ENCODE measurements at regions not wholly inside any gene's neighbourhood (a gene's known extent, or its start where the extent isn't known, plus 50 kb on each side); places are given as distances from the start of the nearest gene placed in this dataset.

GRCh38 chr3:23743141-23743784, 62.5 kb upstream of the UBE2E1 start:
- TF ChIP-seq, protein P1, sequence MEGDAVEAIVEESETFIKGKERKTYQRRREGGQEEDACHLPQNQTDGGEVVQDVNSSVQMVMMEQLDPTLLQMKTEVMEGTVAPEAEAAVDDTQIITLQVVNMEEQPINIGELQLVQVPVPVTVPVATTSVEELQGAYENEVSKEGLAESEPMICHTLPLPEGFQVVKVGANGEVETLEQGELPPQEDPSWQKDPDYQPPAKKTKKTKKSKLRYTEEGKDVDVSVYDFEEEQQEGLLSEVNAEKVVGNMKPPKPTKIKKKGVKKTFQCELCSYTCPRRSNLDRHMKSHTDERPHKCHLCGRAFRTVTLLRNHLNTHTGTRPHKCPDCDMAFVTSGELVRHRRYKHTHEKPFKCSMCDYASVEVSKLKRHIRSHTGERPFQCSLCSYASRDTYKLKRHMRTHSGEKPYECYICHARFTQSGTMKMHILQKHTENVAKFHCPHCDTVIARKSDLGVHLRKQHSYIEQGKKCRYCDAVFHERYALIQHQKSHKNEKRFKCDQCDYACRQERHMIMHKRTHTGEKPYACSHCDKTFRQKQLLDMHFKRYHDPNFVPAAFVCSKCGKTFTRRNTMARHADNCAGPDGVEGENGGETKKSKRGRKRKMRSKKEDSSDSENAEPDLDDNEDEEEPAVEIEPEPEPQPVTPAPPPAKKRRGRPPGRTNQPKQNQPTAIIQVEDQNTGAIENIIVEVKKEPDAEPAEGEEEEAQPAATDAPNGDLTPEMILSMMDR (IDR thresholded peaks at IDR 0.05; ENCODE audit: insufficient read depth, low read length), result no peak
- no peak for TF ChIP-seq POLR2AphosphoS5 (IDR thresholded peaks at IDR 0.05; ENCODE audit: low read depth)
- TF ChIP-seq, protein P2, sequence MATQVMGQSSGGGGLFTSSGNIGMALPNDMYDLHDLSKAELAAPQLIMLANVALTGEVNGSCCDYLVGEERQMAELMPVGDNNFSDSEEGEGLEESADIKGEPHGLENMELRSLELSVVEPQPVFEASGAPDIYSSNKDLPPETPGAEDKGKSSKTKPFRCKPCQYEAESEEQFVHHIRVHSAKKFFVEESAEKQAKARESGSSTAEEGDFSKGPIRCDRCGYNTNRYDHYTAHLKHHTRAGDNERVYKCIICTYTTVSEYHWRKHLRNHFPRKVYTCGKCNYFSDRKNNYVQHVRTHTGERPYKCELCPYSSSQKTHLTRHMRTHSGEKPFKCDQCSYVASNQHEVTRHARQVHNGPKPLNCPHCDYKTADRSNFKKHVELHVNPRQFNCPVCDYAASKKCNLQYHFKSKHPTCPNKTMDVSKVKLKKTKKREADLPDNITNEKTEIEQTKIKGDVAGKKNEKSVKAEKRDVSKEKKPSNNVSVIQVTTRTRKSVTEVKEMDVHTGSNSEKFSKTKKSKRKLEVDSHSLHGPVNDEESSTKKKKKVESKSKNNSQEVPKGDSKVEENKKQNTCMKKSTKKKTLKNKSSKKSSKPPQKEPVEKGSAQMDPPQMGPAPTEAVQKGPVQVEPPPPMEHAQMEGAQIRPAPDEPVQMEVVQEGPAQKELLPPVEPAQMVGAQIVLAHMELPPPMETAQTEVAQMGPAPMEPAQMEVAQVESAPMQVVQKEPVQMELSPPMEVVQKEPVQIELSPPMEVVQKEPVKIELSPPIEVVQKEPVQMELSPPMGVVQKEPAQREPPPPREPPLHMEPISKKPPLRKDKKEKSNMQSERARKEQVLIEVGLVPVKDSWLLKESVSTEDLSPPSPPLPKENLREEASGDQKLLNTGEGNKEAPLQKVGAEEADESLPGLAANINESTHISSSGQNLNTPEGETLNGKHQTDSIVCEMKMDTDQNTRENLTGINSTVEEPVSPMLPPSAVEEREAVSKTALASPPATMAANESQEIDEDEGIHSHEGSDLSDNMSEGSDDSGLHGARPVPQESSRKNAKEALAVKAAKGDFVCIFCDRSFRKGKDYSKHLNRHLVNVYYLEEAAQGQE (IDR thresholded peaks at IDR 0.05; ENCODE audit: insufficient replicate concordance, low read depth), result no peak
- no peak for TF ChIP-seq GABPA (IDR thresholded peaks at IDR 0.05; ENCODE audit: low read depth)
